HEK293 (cell line): ENCODE measurements at regions not wholly inside any gene's neighbourhood (a gene's known extent, or its start where the extent isn't known, plus 50 kb on each side); places are given as distances from the start of the nearest gene placed in this dataset.

Experiments
- CTCF ChIA-PET: fragments of 350-600 bp; formaldehyde crosslinking; extraction: SDS; loops from one replicate; lab custom pipeline; 2021; ENCODE audit warnings: antibody characterized with exemption; lab: Yijun Ruan, JAX
- POLR2A ChIA-PET: fragments of 300-600 bp; formaldehyde crosslinking; extraction: SDS; loops from one replicate; lab custom pipeline; 2020; ENCODE audit warnings: antibody characterized with exemption, inconsistent platforms; lab: Yijun Ruan, JAX
- H3K27ac ChIP-seq: fragments of 200-500 bp; sonication (Bioruptor generic); 2 replicates; pipeline ENCODE4 v1.5.1; 2014; ENCODE audit warnings: low read depth, low read length, control low read depth, inconsistent platforms; ENCODE audit errors: extremely low read depth
- H3K36me3 ChIP-seq, 2 experiments: fragments of 200-500 bp in 1 of 2; sonication (Bioruptor generic) in 1 of 2; 1 replicate in 1 of 2; 2 replicates in 1 of 2; pipeline ENCODE4 v1.5.1; 2014 to 2017; ENCODE audit warnings: inconsistent platforms in 2 of 2, low read length in 2 of 2; ENCODE audit not compliant: control insufficient read depth in 2 of 2, insufficient read depth in 1 of 2
- H3K4me1 ChIP-seq: fragments of 200-500 bp; sonication (Bioruptor generic); 2 replicates; pipeline ENCODE4 v1.5.1; 2014; ENCODE audit warnings: mild to moderate bottlenecking, low read length, inconsistent platforms; ENCODE audit not compliant: control insufficient read depth, insufficient read depth
- H3K4me3 ChIP-seq: 2 replicates; pipeline ENCODE4 v1.5.1; 2011; ENCODE audit warnings: low read depth, mild to moderate bottlenecking, control low read depth, low read length, moderate library complexity
- H3K9me3 ChIP-seq: fragments of 200-500 bp; sonication (Bioruptor generic); 2 replicates; pipeline ENCODE4 v1.5.1; 2014; ENCODE audit warnings: low read depth, low read length, inconsistent platforms; ENCODE audit not compliant: control insufficient read depth, insufficient read depth
- BCL11A ChIP-seq: fragments of 450-650 bp; formaldehyde crosslinking; IDR thresholded peaks from 2 replicates; pipeline ENCODE4 v1.5.1; 2016; ENCODE audit warnings: low read depth, missing biosample characterization, missing genetic modification characterization
- BCL11B ChIP-seq: fragments of 450-650 bp; formaldehyde crosslinking; IDR thresholded peaks from 2 replicates; pipeline ENCODE4 v1.5.1; 2016; ENCODE audit warnings: low read depth, missing biosample characterization, missing genetic modification characterization
- FEZF1 ChIP-seq: fragments of 450-650 bp; formaldehyde crosslinking; IDR thresholded peaks from 2 replicates; pipeline ENCODE4 v1.5.1; 2016; ENCODE audit warnings: missing biosample characterization, missing genetic modification characterization
- GLI2 ChIP-seq: fragments of 450-650 bp; formaldehyde crosslinking; IDR thresholded peaks from 2 replicates; pipeline ENCODE4; 2017; ENCODE audit warnings: missing biosample characterization, missing genetic modification characterization, low read depth, borderline replicate concordance
- KLF9 ChIP-seq: fragments of 450-650 bp; formaldehyde crosslinking; IDR thresholded peaks from 2 replicates; pipeline ENCODE4 v1.5.1; 2016; ENCODE audit warnings: missing biosample characterization, missing genetic modification characterization, low read depth
- MZF1 ChIP-seq: fragments of 450-650 bp; formaldehyde crosslinking; IDR thresholded peaks from 2 replicates; pipeline ENCODE4 v1.5.1; 2017; ENCODE audit warnings: missing biosample characterization, missing genetic modification characterization, borderline replicate concordance
- PRDM1 ChIP-seq: fragments of 450-650 bp; formaldehyde crosslinking; IDR thresholded peaks from 2 replicates; pipeline ENCODE4; 2016; ENCODE audit warnings: missing biosample characterization, missing genetic modification characterization
- PRDM6 ChIP-seq: fragments of 450-650 bp; formaldehyde crosslinking; IDR thresholded peaks from 2 replicates; pipeline ENCODE4 v1.5.1; 2017; ENCODE audit warnings: missing biosample characterization, missing genetic modification characterization
- REST ChIP-seq: fragments of 450-650 bp; formaldehyde crosslinking; IDR thresholded peaks from 2 replicates; pipeline ENCODE4 v1.5.1; 2016; ENCODE audit warnings: missing biosample characterization, missing genetic modification characterization
- SP7 ChIP-seq: fragments of 450-650 bp; formaldehyde crosslinking; IDR thresholded peaks from 2 replicates; pipeline ENCODE4 v1.5.1; 2016; ENCODE audit warnings: missing biosample characterization, missing genetic modification characterization
- TRIM28 ChIP-seq: IDR thresholded peaks from 2 replicates; pipeline ENCODE4 v1.6.1; 2011; ENCODE audit warnings: low read length, control low read depth, borderline replicate concordance
- WT1 ChIP-seq: fragments of 450-650 bp; formaldehyde crosslinking; IDR thresholded peaks from 2 replicates; pipeline ENCODE4 v1.5.1; 2016; ENCODE audit warnings: missing biosample characterization, missing genetic modification characterization
- ZFHX2 ChIP-seq: fragments of 450-650 bp; formaldehyde crosslinking; conservative IDR thresholded peaks from 2 replicates; pipeline ENCODE4 v1.5.1; 2016; ENCODE audit warnings: missing biosample characterization, missing genetic modification characterization
- ZFP41 ChIP-seq: fragments of 450-650 bp; formaldehyde crosslinking; IDR thresholded peaks from 2 replicates; pipeline ENCODE4 v1.5.1; 2016; ENCODE audit warnings: missing biosample characterization, missing genetic modification characterization, borderline replicate concordance
- ZFP69B ChIP-seq: fragments of 450-650 bp; formaldehyde crosslinking; IDR thresholded peaks from 2 replicates; pipeline ENCODE4 v1.5.1; 2016; ENCODE audit warnings: missing biosample characterization, missing genetic modification characterization
- ZNF146 ChIP-seq: fragments of 450-650 bp; formaldehyde crosslinking; IDR thresholded peaks from 2 replicates; pipeline ENCODE4 v1.5.1; 2016; ENCODE audit warnings: missing biosample characterization, missing genetic modification characterization
- ZNF302 ChIP-seq: fragments of 450-650 bp; formaldehyde crosslinking; IDR thresholded peaks from 2 replicates; pipeline ENCODE4 v1.5.1; 2016; ENCODE audit warnings: missing biosample characterization, missing genetic modification characterization, low read depth
- ZNF426 ChIP-seq: fragments of 450-650 bp; formaldehyde crosslinking; IDR thresholded peaks from 2 replicates; pipeline ENCODE4 v1.5.1; 2017; ENCODE audit warnings: missing biosample characterization, missing genetic modification characterization, mild to moderate bottlenecking, inconsistent platforms, moderate library complexity
- ZNF560 ChIP-seq: fragments of 450-650 bp; formaldehyde crosslinking; IDR thresholded peaks from 2 replicates; pipeline ENCODE4 v1.5.1; 2017; ENCODE audit warnings: missing biosample characterization, missing genetic modification characterization, borderline replicate concordance
- ZNF626 ChIP-seq: fragments of 450-650 bp; sonication (Bioruptor Pico); formaldehyde crosslinking; IDR thresholded peaks from 2 replicates; pipeline ENCODE4 v1.5.1; 2018; ENCODE audit warnings: missing biosample characterization, missing genetic modification characterization, inconsistent platforms
- ZNF707 ChIP-seq: fragments of 450-650 bp; formaldehyde crosslinking; IDR thresholded peaks from 2 replicates; pipeline ENCODE4 v1.5.1; 2016; ENCODE audit warnings: missing biosample characterization, missing genetic modification characterization
- ZNF791 ChIP-seq: fragments of 450-650 bp; formaldehyde crosslinking; IDR thresholded peaks from 2 replicates; pipeline ENCODE4 v1.5.1; 2016; ENCODE audit warnings: missing biosample characterization, missing genetic modification characterization
- ZNF792 ChIP-seq: fragments of 450-650 bp; formaldehyde crosslinking; IDR thresholded peaks from 2 replicates; pipeline ENCODE4 v1.5.1; 2016; ENCODE audit warnings: missing biosample characterization, missing genetic modification characterization
- TF ChIP-seq, protein P1 (sequence below): fragments of 450-650 bp; formaldehyde crosslinking; IDR thresholded peaks from 2 replicates; pipeline ENCODE4 v1.5.1; 2016; ENCODE audit warnings: missing biosample characterization, missing genetic modification characterization

DNA sequence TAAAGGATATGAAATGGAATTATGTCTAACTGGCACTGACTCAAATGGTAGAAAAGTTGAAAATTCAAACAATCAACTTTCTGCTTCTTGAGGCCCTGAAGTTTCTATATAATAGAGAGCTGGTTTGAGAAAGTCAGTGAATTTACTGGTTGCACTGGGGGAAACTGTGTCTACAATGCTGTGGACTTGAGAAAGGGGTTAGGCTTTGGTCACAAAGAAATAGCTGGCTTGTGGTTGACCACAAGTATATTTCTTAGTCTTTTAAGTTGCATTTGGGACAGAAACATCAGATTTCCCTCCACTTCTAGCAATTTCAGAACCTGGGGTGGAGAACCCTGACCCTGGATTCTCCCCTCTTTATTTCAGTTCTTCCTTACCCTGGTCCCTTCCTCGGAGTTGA, 192.6 kb upstream of the ACTBL2 start:
- Histone ChIP-seq H3K9me3 (no peaks in the 10 kb centered on the region), H3K36me3 (no peaks in the 10 kb centered on the region), H3K4me1 (0 out of 2 replicates have a peak, but pooled peaks cover 7% of the 10 kb centered on the region), H3K27ac (no peak overlapping the region), H3K4me3 (no peak overlapping the region)
- TF ChIP-seq PRDM6 (tag by site-specific recombination) (no peak), ZNF707 (tag by site-specific recombination) (no peak), FEZF1 (no peak)
- TF ChIP-seq, protein P1, sequence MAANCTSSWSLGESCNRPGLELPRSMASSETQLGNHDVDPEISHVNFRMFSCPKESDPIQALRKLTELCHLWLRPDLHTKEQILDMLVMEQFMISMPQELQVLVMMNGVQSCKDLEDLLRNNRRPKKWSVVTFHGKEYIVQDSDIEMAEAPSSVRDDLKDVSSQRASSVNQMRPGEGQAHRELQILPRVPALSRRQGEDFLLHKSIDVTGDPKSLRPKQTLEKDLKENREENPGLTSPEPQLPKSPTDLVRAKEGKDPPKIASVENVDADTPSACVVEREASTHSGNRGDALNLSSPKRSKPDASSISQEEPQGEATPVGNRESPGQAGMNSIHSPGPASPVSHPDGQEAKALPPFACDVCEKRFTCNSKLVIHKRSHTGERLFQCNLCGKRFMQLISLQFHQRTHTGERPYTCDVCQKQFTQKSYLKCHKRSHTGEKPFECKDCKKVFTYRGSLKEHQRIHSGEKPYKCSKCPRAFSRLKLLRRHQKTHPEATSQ (tag by site-specific recombination) = no peak
- POLR2A ChIA-PET = no interaction called here
- CTCF ChIA-PET = interaction anchor here (0.6 to 1.4 kb wide), 3 partner anchors 8 to 377 kb away, joined by 3 to 6 read pairs (median 3); no protein-coding TSS in a partner anchor

DNA sequence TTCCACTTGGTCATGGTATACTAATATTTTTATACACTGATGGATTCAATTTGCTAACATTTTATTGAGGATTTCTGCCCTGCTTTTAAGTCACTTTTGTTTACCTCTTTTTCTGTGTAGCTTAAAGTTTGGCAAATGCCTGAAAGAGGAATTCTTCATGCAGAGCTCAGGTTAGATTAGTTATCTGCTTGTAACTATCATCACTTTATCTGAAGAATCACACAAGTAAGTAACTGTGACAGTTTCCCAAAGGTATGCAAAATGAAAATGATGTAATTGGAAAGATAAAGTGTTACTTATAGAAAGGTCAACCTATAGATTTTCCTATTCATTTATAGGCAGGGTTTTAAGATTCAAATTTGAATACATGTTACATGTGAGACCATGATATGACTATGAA, 188.8 kb upstream of the ACTBL2 start:
- Histone ChIP-seq H3K4me1 (0 out of 2 replicates have a peak, but pooled peaks cover 5% of the 10 kb centered on the region), H3K9me3 (no peaks in the 10 kb centered on the region), H3K36me3 (no peaks in the 10 kb centered on the region), H3K4me3 (no peak overlapping the region), H3K27ac (no peak overlapping the region)
- CTCF ChIA-PET = interaction anchor here (0.5 to 1.6 kb wide), 2 partner anchors 365 to 374 kb away, joined by 3 to 5 read pairs; no protein-coding TSS in a partner anchor
- POLR2A ChIA-PET = no interaction called here
- no peak for TF ChIP-seq ZFP41 (tag by site-specific recombination)
- TF ChIP-seq KLF9 (tag by site-specific recombination) = no peak
- no peak for TF ChIP-seq WT1 (tag by site-specific recombination)
- TF ChIP-seq ZNF791 (tag by site-specific recombination) = no peak
- no peak for TF ChIP-seq ZNF626 (tag by site-specific recombination)
- no peak for TF ChIP-seq ZNF792
- TF ChIP-seq BCL11B (tag by site-specific recombination) = no peak
- TF ChIP-seq ZNF426 (tag by site-specific recombination) = no peak
- no peak for TF ChIP-seq PRDM1 (tag by site-specific recombination)
- TF ChIP-seq ZFP69B (tag by site-specific recombination) = no peak
- TF ChIP-seq ZNF302 (tag by site-specific recombination) = no peak
- no peak for TF ChIP-seq MZF1 (tag by site-specific recombination)
- TF ChIP-seq SP7 (tag by site-specific recombination) = no peak
- TF ChIP-seq ZNF146 (tag by site-specific recombination) = no peak
- TF ChIP-seq BCL11A (tag by site-specific recombination) = no peak
- no peak for TF ChIP-seq TRIM28
- no peak for TF ChIP-seq REST
- TF ChIP-seq ZFHX2 = no peak
- TF ChIP-seq ZNF560 = no peak
- no peak for TF ChIP-seq GLI2 (tag by site-specific recombination)
